Stimulated activated CD4-positive, alpha-beta T cell treated with anti-CD3 and anti-CD28 coated beads, TNF-alpha, amount 100 ng/mL, for 48 hours (primary cell): ENCODE measurements at regions not wholly inside any gene's neighbourhood (a gene's known extent, or its start where the extent isn't known, plus 50 kb on each side); places are given as distances from the start of the nearest gene placed in this dataset.
"Not testable (repeated sequence)": the region's sequence is repeated elsewhere in the genome, so short reads cannot be mapped to it uniquely, and the experiment has no call there.

Experiments used
- DNase-seq, 3 donors: peaks; one replicate each; pipeline ENCODE4 v3.0.0-alpha.2; 2020; ENCODE audit warnings: low read depth in 3 of 3

DNA sequence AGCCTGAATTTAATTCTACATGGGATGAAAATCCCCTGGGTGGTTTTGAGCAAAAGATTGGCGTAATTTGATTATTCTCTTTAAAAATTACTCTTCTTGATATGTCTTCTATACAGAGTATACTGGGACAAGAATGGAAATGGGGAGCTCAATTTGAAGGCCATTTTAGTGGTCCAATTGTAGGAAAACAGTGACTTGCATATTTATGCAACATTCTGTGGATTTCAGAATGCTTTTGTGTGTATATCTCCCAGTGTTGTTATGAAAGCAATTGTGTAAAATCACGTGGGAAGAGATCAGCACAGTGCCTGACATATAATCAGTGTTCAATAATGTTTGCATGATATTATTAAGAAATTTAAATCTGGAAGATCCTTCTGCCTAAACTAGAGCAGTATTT, 575.9 kb upstream of the PBX1 start:
- DNase-seq = no peak

DNA sequence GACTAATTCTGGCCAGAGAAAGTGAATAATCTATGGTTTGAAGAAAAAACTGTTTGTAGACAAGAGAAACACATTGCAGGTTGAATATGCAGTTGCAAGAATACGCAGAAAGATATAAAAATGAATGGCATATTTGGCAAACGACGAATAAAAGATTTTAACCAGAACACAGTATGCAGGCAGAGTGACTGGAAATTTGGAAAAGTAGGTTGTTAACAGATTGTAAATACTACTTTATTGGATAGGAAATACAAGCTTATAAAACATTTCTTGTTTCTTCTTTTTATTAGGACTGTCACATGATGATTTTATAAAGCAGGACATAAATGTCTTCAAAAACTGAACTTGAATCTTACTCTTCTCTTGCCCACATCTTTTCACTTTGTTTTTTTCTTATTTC, 573.3 kb upstream of the PBX1 start:
- DNase-seq = no peak

DNA sequence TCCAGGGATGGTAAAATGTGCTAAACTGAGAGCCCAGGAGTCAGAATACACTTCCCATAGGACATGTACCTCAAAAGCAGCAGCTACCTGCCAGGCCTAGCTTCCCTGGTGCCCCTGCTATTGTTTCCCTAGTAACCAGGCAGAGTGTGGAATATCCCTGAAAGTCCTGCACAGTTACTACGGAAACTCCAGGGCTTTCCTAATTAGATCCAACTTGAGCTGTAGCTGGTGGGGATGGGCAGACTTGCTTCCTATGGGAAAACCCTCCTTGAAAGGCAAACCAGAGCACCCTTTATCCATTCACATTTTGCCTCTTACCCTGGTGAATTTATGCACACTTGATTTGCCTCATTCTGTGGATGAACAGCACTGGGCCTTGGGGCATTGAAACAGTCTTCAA, 559.9 kb upstream of the PBX1 start:
- DNase-seq = no peak

DNA sequence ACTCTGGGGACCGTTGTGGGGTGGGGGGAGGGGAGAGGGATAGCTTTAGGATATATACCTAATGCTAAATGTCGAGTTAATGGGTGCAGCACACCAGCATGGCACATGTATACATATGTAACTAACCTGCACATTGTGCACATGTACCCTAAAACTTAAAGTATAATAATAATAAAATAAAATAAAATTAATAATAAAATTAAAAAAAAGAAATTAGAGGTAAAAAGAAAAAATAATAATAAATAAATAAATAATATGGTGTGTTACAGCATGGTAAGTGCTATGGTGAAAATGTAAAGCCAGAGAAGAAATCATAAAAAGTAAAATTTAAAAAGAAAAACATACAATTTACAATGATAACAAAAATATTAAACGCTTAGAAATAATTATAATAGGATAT, 552.8 kb upstream of the PBX1 start:
- DNase-seq = not testable (repeated sequence)

DNA sequence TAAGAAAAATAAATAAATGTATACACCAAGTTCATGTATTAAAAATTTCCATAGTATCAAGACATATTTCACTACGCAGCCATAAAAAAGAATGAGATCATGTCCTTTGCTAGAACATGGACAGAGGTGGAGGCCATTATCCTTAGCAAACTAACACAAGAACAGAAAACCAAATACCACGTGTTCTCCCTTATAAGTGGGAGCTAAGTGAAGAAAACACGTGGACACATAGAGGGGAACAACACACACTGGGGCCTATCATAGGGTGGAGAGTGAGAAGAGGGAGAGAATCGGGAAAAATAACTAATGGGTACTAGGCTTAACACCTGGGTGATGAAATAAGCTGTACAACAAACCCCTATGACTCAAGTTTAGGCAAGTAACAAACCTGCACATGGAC, 552.4 kb upstream of the PBX1 start:
- DNase-seq = no peak

DNA sequence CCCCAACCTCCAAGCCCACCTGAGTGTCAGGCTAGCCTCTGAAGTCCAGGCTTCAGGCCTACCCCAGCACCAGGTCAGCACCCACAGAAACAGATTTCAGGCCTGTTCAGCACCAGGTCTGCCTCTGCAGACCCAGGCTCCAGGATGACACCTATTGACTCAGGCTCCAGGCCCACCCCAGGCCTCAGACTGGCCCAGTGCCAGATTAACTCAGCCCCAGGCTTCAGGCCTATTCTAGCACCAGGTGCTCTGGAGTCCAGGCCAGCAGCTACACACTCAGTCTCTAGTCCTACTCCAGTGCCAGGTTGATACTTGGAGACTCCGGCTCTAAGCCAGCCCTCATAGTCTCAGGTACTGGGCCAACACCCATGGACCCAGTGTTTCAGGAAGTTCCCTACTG, 541.7 kb upstream of the PBX1 start:
- DNase-seq = no peak

DNA sequence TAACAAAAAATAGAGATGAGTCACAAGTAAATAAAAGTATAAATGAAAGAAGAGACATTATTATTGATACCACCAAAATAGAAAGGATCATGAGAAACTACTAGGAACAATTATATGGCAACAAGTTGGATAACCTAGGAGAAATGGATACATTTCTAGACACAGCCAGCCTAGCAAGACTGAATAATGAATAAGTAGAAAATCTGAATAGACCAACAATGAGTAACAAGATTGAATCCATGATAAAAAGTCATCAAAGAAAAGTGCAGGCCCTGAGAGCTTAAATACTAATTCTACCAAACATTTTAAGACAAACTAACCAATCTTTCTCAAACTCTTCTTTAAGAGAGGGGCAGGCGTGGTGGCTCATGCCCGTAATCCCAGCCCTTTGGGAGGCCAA, 538.6 kb upstream of the PBX1 start:
- no peak for DNase-seq

DNA sequence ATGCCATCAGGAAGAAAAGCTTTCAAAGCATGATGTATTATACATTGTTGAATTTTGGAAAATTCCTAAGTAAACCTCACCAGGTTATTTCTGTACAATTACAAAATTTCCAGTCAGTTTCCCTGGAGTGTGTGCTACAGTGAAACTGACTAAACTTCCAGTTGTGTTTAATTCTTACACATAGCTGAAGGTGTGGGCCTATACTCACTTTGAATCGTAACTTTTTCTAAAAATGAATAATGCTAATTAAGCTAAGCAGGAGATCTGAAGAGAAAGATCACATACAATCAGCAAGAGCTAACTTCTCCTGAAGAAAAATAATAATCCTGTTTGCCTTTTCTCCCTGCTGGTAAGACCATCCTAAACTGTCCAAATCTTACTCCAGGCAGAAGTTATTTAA, 537.2 kb upstream of the PBX1 start:
- DNase-seq = no peak

DNA sequence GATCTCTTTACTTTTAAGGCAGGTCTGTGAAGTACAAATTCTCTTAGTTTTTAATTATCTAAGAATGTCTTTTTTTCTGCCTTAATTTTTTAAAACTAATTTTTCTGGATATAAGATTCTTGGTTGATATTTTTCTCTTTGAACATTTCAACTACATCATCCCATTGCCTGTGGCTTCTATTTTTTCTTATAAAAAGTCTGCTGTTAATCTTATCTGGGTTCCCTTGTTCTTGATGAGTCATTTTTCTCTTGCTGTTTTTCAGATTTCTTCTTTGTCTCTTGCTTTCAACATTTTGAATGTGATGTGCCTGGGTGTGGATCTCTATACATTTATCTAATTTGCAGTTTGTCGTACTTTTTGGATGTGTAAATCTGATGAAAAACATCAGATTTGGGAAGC, 525.2 kb upstream of the PBX1 start:
- DNase-seq = no peak

DNA sequence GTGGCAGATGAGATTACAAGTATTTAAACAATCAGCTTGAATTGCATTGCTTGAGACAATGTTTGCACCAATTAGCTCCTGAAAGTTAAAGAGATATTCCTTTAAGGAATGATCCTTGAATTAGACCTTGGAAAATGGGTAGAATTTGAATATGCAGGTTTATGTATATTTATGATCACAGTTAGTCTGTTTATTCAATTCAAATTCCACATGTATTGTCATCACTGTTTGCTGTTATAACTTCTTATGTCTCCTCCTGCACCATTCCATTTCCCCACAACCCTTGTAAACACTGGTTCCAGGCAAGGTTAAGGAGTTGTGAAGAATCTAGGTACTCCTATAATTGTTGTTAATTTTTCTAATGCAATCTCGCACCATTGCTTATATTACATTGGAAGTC, 518.2 kb upstream of the PBX1 start:
- DNase-seq = no peak

DNA sequence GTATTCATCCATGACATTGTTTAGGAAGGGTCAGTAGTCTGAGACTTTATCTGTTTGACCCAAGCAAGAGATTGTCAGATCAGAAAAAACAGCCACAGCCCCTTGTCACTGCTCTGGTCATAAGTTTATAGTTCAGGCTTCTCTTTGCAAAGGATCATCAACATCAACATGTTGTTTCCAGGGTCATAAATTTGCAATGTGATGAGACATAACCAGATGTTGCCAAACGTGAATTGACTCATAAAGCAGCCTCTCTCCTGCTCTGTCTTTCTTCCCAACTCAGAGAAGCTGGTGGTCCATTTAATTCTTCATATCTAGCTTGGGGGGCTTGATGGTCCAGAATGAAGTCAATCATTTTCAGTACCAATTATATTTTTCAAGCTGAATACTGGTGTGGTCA, 507.2 kb upstream of the PBX1 start:
- DNase-seq = no peak

DNA sequence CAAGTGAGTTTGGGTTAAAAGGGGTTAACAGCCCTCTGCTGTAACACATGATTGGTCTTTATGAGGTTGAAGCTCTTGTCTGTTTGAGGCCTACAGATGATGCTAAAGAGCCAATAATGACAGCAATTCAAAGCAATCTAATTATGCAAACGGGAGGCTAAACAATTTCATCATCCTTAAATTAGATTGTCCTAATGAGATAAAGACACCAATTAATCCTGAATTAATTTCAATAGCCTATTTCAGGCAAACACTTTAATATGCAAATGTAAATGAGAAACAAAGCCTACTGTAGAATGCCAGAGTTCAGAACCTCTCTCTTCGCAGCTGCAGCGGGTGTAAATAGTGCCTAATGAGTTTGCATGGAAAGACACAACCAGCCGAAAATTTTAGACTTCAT, 504.7 kb upstream of the PBX1 start:
- no peak for DNase-seq

DNA sequence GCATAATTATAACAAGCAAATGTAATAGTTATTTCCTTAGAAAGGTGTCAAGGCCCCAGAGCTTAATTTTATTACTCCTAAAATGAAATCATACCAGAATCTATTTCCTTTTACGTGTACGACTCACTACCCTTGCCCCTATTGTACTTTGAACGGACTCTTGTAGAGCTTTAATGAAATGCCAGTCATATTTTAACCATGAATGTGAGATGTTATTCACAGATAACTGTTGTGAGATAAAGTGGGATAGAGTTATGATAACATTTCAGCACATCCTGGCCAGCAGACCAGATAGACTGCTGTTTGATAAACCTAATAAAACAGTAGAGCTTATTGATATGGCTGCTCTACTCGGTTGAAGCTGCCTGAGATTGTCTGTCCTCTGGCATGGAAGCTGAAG, 500.8 kb upstream of the PBX1 start:
- DNase-seq = no peak

DNA sequence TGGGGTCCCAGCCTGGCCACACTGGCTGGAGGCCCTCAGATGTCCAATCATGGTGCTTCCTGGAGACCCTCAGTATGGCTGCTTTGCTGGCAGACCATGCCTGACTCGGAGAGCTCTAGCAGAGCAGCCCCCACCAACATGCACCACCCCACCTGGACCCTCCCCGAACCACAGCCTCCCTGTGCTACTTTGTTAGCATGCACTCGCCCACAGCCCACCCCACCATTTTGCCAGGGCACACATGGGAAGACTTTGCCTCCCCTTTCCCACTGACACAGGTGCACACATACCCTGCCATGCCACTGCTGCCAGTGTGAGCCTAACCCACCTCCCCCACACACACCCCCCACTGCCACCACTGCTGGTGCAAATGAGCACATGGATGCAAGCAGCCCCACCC, 497.5 kb upstream of the PBX1 start:
- no peak for DNase-seq

DNA sequence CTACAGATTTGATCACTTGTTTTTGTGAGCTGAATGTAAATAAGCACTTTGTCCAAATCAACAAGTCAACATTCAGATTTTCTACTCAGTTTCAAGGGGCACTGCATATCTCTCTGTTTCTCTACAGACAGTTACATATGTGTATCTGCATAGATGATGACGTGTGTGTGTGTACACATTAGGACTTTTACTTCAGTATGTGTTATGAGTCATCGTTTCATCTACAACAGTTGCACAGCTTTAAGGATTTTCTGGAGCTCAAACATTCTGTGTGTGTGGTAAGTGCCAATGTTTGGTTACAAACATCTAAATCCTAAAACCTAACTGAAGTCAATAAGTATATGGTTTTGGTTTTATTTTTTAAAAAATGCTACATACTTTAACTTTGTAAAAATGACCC, 494.5 kb upstream of the PBX1 start:
- DNase-seq = no peak

DNA sequence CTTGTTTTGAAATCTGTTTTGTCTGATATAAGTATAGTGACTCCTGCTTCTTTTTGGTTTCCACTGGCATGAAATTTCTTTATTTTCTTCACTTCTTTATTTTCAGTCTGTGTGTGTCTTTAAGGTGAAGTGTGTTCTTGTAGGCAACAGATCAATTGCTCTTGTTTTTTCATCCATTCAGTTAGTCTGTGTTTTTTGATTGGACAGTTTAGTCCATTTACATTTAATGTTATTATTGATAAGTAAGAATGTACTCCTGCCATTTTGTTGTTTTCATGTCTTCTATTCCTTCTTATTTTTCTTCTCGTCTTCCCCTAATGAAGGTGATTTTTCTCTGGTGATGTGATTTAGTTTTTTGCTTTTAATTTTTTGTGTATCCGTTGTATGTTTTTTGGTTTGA, 487.7 kb upstream of the PBX1 start:
- DNase-seq = no peak

DNA sequence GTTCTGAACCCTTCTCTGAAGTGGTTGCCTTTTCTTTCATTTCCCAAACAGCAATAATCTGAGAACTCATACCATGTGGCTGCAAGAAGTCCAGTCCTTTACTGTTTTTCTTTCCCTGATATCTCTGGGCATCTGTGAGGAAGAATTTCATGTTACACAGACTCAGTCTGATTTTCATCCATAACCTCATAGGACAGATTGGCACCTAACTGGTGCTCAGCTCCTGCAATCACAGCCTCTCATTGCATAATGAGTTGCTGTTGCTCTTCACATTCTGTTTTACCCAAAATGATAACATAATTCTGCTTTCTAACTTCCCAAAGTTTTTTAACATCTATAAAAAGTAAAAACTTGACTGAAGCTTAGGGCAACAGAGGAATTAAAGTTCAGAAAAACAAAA, 472.2 kb upstream of the PBX1 start:
- DNase-seq = no peak

DNA sequence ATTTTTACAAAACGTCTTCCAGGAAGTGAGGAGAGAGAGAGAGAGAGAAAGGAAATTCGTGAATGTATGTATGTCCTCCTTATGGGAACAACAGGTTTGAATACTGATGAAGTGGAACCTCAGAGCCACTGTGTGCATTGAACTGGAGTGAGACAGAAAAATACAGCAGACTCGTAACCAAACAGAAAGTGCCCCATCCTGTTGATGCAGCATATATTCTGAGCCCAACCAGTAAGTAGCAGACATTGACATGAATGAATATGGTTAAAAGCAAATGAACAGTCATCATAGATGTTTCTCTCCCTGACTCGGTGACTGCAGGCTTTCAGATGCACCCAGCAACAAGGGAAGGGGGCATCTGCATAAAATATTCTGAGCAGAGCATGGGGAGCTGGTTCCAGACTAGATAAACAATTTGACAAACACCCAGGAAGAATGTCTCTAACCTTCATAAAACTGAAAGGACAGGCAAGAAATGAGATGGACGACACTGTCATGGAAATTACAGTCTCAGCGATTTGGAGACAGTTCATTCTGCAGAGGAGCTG, 471.0 kb upstream of the PBX1 start:
- DNase-seq = no peak

DNA sequence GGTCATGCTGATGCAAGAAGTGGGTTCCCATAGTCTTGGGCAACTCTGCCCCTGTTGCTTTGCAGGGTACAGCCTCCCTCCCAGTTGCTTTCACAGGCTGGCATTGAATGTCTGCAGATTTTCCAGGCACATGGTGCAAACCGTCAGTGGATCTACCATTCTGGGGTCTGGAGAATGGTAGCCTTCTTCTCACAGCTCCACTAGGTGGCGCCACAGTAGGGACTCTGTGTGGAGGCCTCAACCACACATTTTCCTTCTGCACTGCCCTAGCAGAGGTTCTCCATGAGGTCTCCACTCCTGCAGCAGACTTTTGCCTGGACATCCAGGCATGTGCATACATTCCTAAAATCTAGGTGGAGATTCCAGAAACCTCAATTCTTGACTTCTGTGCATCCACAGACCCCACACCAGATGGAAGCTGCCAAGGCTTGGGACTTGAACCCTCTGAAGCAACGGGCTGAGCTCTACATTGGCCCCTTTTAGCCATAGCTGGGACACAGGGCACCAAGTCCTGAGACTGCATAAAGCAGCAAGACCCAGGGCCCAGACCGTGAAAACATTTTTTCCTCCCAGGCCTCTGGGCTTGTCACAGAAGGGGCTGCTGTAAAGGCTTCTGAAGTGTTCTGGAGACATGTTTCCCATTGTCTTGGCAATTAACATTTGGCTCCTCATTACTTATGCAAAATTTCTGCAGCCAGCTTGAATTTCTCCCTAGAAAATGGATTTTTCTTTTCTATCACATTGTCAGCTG, 466.2 kb upstream of the PBX1 start:
- DNase-seq = no peak

DNA sequence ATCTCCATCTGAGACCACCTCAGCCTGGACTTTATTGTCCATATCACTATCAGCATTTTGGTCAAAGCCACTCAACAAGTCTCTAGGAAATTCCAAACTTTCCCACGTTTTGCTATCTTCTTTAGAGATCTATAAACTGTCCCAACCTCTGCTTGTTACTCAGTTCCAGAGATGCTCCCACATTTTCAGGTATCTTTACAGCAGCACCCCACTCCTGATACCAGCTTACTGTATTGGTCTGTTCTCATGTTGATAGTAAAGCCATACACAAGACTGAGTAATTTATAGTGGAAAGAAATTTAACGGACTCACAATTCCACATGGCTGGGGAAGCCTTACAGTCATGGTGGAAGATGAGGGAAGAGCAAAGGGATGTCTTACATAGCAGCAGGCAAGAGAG, 465.4 kb upstream of the PBX1 start:
- DNase-seq = no peak

DNA sequence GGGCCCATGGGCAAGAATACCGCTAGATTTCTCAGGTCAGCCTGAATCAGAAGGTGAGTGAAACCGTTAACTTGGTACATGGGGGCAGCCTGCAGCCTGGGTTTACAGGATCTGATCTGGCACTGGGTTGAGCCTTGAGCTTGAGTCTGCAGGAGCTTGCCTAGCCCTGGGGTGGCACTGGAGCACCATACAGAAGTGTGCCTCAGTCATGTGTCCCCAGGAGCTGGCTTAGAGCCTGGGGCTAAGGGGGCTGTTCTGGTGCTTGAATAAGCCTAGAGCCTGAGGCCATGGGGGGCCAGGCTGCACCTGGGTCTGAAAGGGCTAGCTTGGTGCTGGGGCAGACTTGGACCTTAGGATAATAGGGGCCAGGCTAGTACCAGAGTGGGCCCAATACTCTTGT, 457.2 kb upstream of the PBX1 start:
- DNase-seq = no peak

DNA sequence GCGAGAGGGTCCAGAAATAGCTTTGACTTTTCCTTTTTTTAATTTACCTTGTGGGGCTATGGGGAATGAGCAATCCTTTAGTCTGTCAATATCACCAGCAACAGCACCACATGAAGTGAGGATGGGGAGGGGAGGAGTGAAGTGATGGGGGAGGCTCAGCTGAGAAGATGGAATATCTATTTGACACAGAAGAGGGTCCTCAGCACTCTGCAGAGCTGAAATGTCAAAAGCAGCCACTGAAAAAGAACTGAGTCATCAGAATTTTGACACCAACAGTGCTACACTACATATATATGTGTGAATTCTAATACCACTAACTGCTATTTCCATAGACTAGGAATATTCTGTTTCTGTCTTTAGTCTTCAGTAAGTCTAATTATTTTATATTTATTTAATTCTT, 427.0 kb upstream of the PBX1 start:
- DNase-seq = no peak

DNA sequence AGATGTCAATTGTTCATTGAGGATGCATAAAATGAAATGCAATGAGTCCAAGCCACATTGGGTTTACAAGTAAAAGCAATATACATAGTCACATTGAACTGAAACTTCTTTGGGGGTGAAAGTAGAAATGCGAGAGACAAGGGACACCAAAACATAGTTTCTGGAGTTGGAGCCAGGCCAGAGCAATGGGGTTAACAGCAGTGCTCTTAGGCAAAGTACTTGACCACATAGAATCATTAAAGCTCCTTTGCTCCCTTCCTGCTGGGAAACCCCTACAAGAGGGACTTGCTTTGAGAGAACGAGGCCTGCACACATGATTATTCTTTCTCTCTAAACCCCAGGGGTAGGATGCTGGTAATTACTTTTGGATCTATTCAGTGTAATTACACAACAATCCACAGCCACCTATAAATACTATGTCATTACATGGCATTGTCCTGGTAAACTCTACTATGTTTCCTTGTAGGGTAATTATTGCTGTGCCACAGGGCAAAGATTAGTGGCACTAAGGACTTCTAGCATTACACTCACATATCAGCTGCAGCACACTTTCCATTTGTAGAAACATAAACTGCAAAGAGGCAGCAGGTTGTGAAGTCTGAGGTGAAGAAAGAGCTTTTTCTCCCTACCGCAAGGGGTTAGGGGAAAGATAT, 421.6 kb upstream of the PBX1 start:
- DNase-seq = no peak

DNA sequence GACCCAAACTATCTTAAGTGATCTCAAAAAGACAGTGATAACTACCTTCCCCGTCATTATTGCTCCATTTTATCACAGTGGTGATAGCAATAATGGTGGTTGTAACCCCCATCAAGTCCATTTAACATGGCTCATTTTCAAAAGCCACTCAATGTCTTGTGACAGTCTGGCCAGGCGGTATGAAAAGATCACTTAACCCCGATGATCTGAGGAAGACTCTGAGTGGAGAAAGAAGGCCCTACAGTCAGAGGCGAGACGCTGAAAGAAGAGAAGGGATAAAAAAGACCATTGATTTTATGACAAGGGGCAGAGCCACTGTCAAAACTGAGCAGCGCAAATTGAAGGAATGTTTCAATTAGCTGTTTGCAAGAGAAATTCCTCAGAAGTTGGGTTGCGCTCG, 417.2 kb upstream of the PBX1 start:
- DNase-seq = no peak
